NCI-H774 (cell line): ENCODE measurements at regions not wholly inside any gene's neighbourhood (a gene's known extent, or its start where the extent isn't known, plus 50 kb on each side); places are given as distances from the start of the nearest gene placed in this dataset.

Experiments
- DNase-seq: peaks from one replicate; lab custom pipeline; 2025; lab: John Stamatoyannopoulos, UW

GRCh38 chr13:78227709-78228108 is 309.1 kb upstream of the EDNRB start:
- no peak for DNase-seq

GRCh38 chr13:78215458-78216108 is 297.0 kb upstream of the EDNRB start:
- DNase-seq = no peak

- DNase-seq = no peak
Observed at GRCh38 chr13:78201411-78201810, 282.8 kb upstream of the EDNRB start.

- no peak for DNase-seq
Observed at GRCh38 chr13:78198821-78199220, 280.2 kb upstream of the EDNRB start.

GRCh38 chr13:78198419-78198818 is 279.8 kb upstream of the EDNRB start:
- peak; percentile 6 for DNase-seq

- DNase-seq = no peak
Observed at GRCh38 chr13:78197231-78197630, 278.6 kb upstream of the EDNRB start.

- no peak for DNase-seq
Observed at GRCh38 chr13:78194904-78195639, 276.4 kb upstream of the EDNRB start.

GRCh38 chr13:78193846-78194245 is 275.2 kb upstream of the EDNRB start:
- no peak for DNase-seq

GRCh38 chr13:78192716-78193115 is 274.1 kb upstream of the EDNRB start:
- no peak for DNase-seq

GRCh38 chr13:78190296-78190695 is 271.7 kb upstream of the EDNRB start:
- DNase-seq = no peak

- DNase-seq = no peak
Observed at GRCh38 chr13:78187781-78188180, 269.1 kb upstream of the EDNRB start.

- no peak for DNase-seq
Observed at GRCh38 chr13:78185700-78186099, 267.1 kb upstream of the EDNRB start.

- DNase-seq = no peak
Observed at GRCh38 chr13:78183732-78184131, 265.1 kb upstream of the EDNRB start.

- no peak for DNase-seq
Observed at GRCh38 chr13:78182813-78183212, 264.2 kb upstream of the EDNRB start.

- no peak for DNase-seq
Observed at GRCh38 chr13:78177306-78177705, 258.7 kb upstream of the EDNRB start.

- DNase-seq = no peak
Observed at GRCh38 chr13:78176880-78177279, 258.2 kb upstream of the EDNRB start.

GRCh38 chr13:78169386-78169785 is 250.8 kb upstream of the EDNRB start:
- no peak for DNase-seq

- no peak for DNase-seq
Observed at GRCh38 chr13:78168981-78169380, 250.3 kb upstream of the EDNRB start.

GRCh38 chr13:78161266-78161665 is 242.6 kb upstream of the EDNRB start:
- no peak for DNase-seq

- DNase-seq = no peak
Observed at GRCh38 chr13:78160793-78161192, 242.2 kb upstream of the EDNRB start.

- DNase-seq = no peak
Observed at GRCh38 chr13:78152415-78152814, 233.8 kb upstream of the EDNRB start.

- DNase-seq = no peak
Observed at GRCh38 chr13:78147905-78148304, 229.3 kb upstream of the EDNRB start.

- no peak for DNase-seq
Observed at GRCh38 chr13:78145276-78145675, 226.6 kb upstream of the EDNRB start.

GRCh38 chr13:78139765-78140164 is 221.1 kb upstream of the EDNRB start:
- no peak for DNase-seq
